ENCODE measurements at regions not wholly inside any gene's neighbourhood (a gene's known extent, or its start where the extent isn't known, plus 50 kb on each side); places are given as distances from the start of the nearest gene placed in this dataset.

- TF ChIP-seq, protein P1, sequence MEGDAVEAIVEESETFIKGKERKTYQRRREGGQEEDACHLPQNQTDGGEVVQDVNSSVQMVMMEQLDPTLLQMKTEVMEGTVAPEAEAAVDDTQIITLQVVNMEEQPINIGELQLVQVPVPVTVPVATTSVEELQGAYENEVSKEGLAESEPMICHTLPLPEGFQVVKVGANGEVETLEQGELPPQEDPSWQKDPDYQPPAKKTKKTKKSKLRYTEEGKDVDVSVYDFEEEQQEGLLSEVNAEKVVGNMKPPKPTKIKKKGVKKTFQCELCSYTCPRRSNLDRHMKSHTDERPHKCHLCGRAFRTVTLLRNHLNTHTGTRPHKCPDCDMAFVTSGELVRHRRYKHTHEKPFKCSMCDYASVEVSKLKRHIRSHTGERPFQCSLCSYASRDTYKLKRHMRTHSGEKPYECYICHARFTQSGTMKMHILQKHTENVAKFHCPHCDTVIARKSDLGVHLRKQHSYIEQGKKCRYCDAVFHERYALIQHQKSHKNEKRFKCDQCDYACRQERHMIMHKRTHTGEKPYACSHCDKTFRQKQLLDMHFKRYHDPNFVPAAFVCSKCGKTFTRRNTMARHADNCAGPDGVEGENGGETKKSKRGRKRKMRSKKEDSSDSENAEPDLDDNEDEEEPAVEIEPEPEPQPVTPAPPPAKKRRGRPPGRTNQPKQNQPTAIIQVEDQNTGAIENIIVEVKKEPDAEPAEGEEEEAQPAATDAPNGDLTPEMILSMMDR (IDR thresholded peaks at IDR 0.05; ENCODE audit: low read depth, low read length, missing control alignments): no peak
Measured at GRCh38 chr12:58412461-58413060, 471.2 kb downstream of the ATP23 start.

DNA sequence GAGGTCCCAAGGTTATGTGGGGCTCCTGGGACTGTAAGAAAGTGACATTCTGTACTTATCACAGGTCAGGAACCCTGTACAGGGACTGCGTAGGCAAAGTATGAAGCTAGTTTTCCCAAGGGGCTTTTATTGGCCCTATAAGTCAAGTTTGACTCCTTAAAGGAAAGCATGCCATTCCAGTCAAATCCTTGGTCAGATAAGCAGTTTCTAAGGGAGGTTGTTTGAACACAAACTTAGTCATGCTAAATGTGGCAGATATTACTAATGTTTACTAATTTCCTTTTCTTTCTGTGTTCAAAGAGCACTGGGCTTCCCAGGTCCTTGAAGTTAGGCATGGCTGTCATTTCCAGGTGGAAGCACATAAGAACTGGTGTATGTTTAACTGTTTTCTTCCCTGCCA, 472.4 kb downstream of the ATP23 start:
- Histone ChIP-seq H3K27me3 (replicated peaks) (no peaks in the 10 kb centered on the region), H3K4me3 (ENCODE audit: low read depth, low read length) (no peak overlapping the region), H3K27ac (peak overlapping the region; percentile 89), H3K36me3 (replicated peaks) (no peaks in the 10 kb centered on the region)
- TF ChIP-seq, protein P1 (IDR thresholded peaks at IDR 0.05; ENCODE audit: low read depth, low read length, missing control alignments): no peak
- in situ Hi-C loops (cut with HindIII; ENCODE audit: low pct_ligation_motif_present, low sequenced_read_pairs): no loop called here
- DNase-seq: peak; percentile 82

More at GRCh38 chr12:58412461-58413060, 471.2 kb downstream of the ATP23 start:
- in situ Hi-C loops (cut with HindIII; ENCODE audit: low pct_ligation_motif_present, low sequenced_read_pairs): no loop called here
- H3K27ac ChIP-seq: no peak overlapping the region
- H3K36me3 ChIP-seq (replicated peaks): no peaks in the 10 kb centered on the region
- H3K4me3 ChIP-seq (ENCODE audit: low read depth, low read length): no peak overlapping the region
- DNase-seq: no peak
- no peaks in the 10 kb centered on the region for H3K27me3 ChIP-seq (replicated peaks)

- H3K4me3 ChIP-seq (ENCODE audit: low read depth, low read length): no peak overlapping the region
- no peaks in the 10 kb centered on the region for H3K36me3 ChIP-seq (replicated peaks)
- H3K27me3 ChIP-seq (replicated peaks): no peaks in the 10 kb centered on the region
- TF ChIP-seq, protein P1 (IDR thresholded peaks at IDR 0.05; ENCODE audit: low read depth, low read length, missing control alignments): no peak
- H3K27ac ChIP-seq: peak overlapping the region; percentile 89
- peak; percentile 35 for DNase-seq
- in situ Hi-C loops (cut with HindIII; ENCODE audit: low pct_ligation_motif_present, low sequenced_read_pairs): no loop called here
Measured at GRCh38 chr12:58414398-58414871, 473.1 kb downstream of the ATP23 start.

- no peak for DNase-seq
- Histone ChIP-seq H3K36me3 (replicated peaks) (no peaks in the 10 kb centered on the region), H3K27ac (peak overlapping the region; percentile 55), H3K4me3 (ENCODE audit: low read depth, low read length) (no peak overlapping the region), H3K27me3 (replicated peaks) (no peaks in the 10 kb centered on the region)
- in situ Hi-C loops (cut with HindIII; ENCODE audit: low pct_ligation_motif_present, low sequenced_read_pairs): no loop called here
- TF ChIP-seq, protein P1 (IDR thresholded peaks at IDR 0.05; ENCODE audit: low read depth, low read length, missing control alignments): no peak
Measured at GRCh38 chr12:58415716-58416115, 474.3 kb downstream of the ATP23 start.

DNA sequence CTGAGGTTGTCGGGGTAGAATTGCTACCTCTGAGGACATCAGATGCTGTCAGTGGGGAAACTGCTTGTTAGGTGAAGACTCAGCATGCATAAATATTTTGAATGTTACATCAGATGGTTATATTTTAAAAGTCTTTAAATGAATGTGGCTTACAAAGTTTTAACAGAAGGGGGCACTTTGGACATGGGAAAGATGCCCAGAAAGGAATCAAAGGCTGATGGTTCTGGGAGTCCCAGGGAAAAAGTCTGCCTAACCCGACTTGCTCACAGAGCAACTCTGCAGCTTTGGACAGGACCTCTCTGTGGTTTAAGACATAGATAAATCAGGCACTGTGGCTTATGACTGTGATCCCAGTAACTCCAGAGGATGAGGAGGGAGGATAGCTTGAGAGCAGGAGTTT, 474.9 kb downstream of the ATP23 start:
- peak; percentile 81 for DNase-seq
- H3K4me3 ChIP-seq (ENCODE audit: low read depth, low read length): no peak overlapping the region
- TF ChIP-seq, protein P1 (IDR thresholded peaks at IDR 0.05; ENCODE audit: low read depth, low read length, missing control alignments): peak; percentile 61
- H3K27ac ChIP-seq: peak overlapping the region; percentile 55
- in situ Hi-C loops (cut with HindIII; ENCODE audit: low pct_ligation_motif_present, low sequenced_read_pairs): no loop called here
- H3K36me3 ChIP-seq (replicated peaks): no peaks in the 10 kb centered on the region
- H3K27me3 ChIP-seq (replicated peaks): no peaks in the 10 kb centered on the region
